ENCODE measurements at regions not wholly inside any gene's neighbourhood (a gene's known extent, or its start where the extent isn't known, plus 50 kb on each side); places are given as distances from the start of the nearest gene placed in this dataset.

DNA sequence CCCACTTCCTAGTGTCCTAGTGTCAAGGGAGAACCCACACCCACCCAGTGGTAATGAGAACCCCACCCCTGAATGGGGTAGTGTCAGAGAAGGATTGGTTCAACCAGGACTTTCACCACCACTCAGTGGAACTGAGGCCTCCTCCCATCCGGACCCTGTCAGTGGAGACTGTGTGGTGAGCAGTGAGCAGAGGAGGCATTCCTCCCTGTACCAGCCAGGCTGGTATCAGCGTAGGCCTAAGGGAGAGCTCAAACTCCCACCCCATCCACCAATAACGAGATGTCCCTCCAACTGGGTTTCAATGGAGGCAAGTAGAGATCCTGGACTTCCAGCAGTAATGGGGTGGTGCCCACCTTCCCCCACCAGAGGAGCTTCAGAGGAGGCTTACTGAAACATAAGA, 1171.4 kb downstream of the TBC1D22A start:
- TF ChIP-seq, protein P1, sequence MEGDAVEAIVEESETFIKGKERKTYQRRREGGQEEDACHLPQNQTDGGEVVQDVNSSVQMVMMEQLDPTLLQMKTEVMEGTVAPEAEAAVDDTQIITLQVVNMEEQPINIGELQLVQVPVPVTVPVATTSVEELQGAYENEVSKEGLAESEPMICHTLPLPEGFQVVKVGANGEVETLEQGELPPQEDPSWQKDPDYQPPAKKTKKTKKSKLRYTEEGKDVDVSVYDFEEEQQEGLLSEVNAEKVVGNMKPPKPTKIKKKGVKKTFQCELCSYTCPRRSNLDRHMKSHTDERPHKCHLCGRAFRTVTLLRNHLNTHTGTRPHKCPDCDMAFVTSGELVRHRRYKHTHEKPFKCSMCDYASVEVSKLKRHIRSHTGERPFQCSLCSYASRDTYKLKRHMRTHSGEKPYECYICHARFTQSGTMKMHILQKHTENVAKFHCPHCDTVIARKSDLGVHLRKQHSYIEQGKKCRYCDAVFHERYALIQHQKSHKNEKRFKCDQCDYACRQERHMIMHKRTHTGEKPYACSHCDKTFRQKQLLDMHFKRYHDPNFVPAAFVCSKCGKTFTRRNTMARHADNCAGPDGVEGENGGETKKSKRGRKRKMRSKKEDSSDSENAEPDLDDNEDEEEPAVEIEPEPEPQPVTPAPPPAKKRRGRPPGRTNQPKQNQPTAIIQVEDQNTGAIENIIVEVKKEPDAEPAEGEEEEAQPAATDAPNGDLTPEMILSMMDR (conservative IDR thresholded peaks at IDR 0.05; ENCODE audit: low read depth, low read length): no peak
- TF ChIP-seq RAD21 (IDR thresholded peaks at IDR 0.05; ENCODE audit: low read length) (no peak), RFX5 (IDR thresholded peaks at IDR 0.05; ENCODE audit: low read depth, low read length) (no peak), SMC3 (IDR thresholded peaks at IDR 0.05; ENCODE audit: low read depth, low read length) (no peak), POLR2A (IDR thresholded peaks at IDR 0.05; ENCODE audit: low read depth, low read length) (no peak), CEBPB (IDR thresholded peaks at IDR 0.05; ENCODE audit: low read depth, low read length) (no peak), NFE2L2 (IDR thresholded peaks at IDR 0.05; ENCODE audit: low read depth, low read length) (no peak), RCOR1 (IDR thresholded peaks at IDR 0.05; ENCODE audit: insufficient replicate concordance, low read length) (no peak), MAFK (IDR thresholded peaks at IDR 0.05; ENCODE audit: low read depth, low read length) (no peak)

All from IMR-90 (cell line).